Sciatic nerve (tissue), 2 donors: ENCODE measurements at regions not wholly inside any gene's neighbourhood (a gene's known extent, or its start where the extent isn't known, plus 50 kb on each side); places are given as distances from the start of the nearest gene placed in this dataset.

ENCODE experiments used
- ATAC-seq: fragments of 200-7000 bp; cut with Tn5 transposase; one replicate; pipeline ENCODE4 v1.9.1; 2020; ENCODE audit warnings: mild to moderate bottlenecking, moderate library complexity
- DNase-seq: peaks from one replicate; pipeline ENCODE4 v3.0.0-alpha.2; 2020; ENCODE audit warnings: low spot score
- intact Hi-C: fragments of 100-400 bp; cut with DNase I; formaldehyde crosslinking; loops from one replicate; pipeline ENCODE4 v1.14.2; 2022
- donor health status: DM: no; HTN: no; CAD: no.
- donor health status: DM: no; HTN: no; CAD: no.

- intact Hi-C loops, result no loop called here
- DNase-seq, result no peak
- ATAC-seq, result no peak
Measured at GRCh38 chr17:45733781-45734180, 50.3 kb upstream of the CRHR1 start.
